ENCODE measurements at regions not wholly inside any gene's neighbourhood (a gene's known extent, or its start where the extent isn't known, plus 50 kb on each side); places are given as distances from the start of the nearest gene placed in this dataset.

GRCh38 chr1:2880812-2881295, 79.4 kb upstream of the TTC34 start:
- no peak for TF ChIP-seq CTCF (IDR thresholded peaks at IDR 0.05 in 4 of 5, conservative IDR thresholded peaks at IDR 0.05 in 1 of 5)
- TF ChIP-seq POLR2A (IDR thresholded peaks at IDR 0.05), result no peak

Measured in gastrocnemius medialis (tissue), 4 donors.